K562 (cell line): ENCODE measurements at regions not wholly inside any gene's neighbourhood (a gene's known extent, or its start where the extent isn't known, plus 50 kb on each side); places are given as distances from the start of the nearest gene placed in this dataset.

Experiments
- ATAC-seq: fragments of 200-7000 bp; cut with Tn5 transposase; 3 replicates; pipeline ENCODE4 v1.9.1; 2020; ENCODE audit warnings: moderate library complexity
- BruUV-seq: library from RNA; stranded (reverse); fragments of 400-500 nt; replicated peaks from 2 replicates; lab custom pipeline; 2021; lab: Mats Ljungman, UMichigan
- CTCF ChIA-PET: fragments of 300-600 bp; formaldehyde crosslinking; extraction: SDS; loops from one replicate; lab custom pipeline; 2021; ENCODE audit warnings: low intra/inter-chr PET ratio; lab: Yijun Ruan, JAX
- POLR2A ChIA-PET: fragments of 300-600, 350-650 bp; sonication (Branson Sonifier 250); formaldehyde crosslinking; extraction: SDS; loops from one replicate; lab custom pipeline; 2021; ENCODE audit warnings: antibody characterized with exemption, inconsistent platforms; lab: Yijun Ruan, JAX
- DNase-seq, 4 experiments: peaks; one replicate each; pipeline versions ENCODE4 v3.0.0 to v3.0.0-alpha.2; 2011 to 2018; ENCODE audit warnings: low spot score in 3 of 4, mixed read lengths in 3 of 4; ENCODE audit errors: extremely low read depth in 1 of 4
- FAIRE-seq: peaks from 2 replicates; lab custom pipeline; 2011; peaks lifted over from hg19 to GRCh38; lab: Jason Lieb, UNC
- H2AFZ ChIP-seq: 2 replicates; pipeline ENCODE4 v1.6.0; 2011; ENCODE audit warnings: low read depth, low read length, control low read depth, inconsistent platforms
- H3K27ac ChIP-seq: fragments of 200-600 bp; 3 replicates; pipeline ENCODE4 v1.8.0; 2011; ENCODE audit warnings: low read depth, mild to moderate bottlenecking, control low read depth, inconsistent platforms, low read length, moderate library complexity, mixed read lengths; ENCODE audit errors: extremely low read depth
- H3K27me3 ChIP-seq, 2 experiments: fragments of 300-600 bp in 1 of 2; 2 replicates in 1 of 2; 3 replicates in 1 of 2; pipeline versions ENCODE4 v1.6.0 to v1.8.0; 2011; ENCODE audit warnings: inconsistent platforms in 2 of 2, low read length in 2 of 2, mild to moderate bottlenecking in 1 of 2, mixed read lengths in 1 of 2, moderate library complexity in 1 of 2; ENCODE audit not compliant: control insufficient read depth in 2 of 2, insufficient read depth in 2 of 2
- H3K36me3 ChIP-seq: fragments of 300-600 bp; 3 replicates; pipeline ENCODE4 v1.8.0; 2011; ENCODE audit warnings: mild to moderate bottlenecking, low read length, inconsistent platforms; ENCODE audit not compliant: control insufficient read depth, insufficient read depth
- H3K4me1 ChIP-seq, 2 experiments: fragments of 200-600 bp in 1 of 2; replicated peaks in 1 of 2; 2 replicates in 1 of 2; 3 replicates in 1 of 2; pipeline versions ENCODE4 v1.5.1 to v1.8.0; 2011; ENCODE audit warnings: inconsistent platforms in 2 of 2, low read length in 2 of 2, mild to moderate bottlenecking in 1 of 2, mixed read lengths in 1 of 2, moderate library complexity in 1 of 2; ENCODE audit not compliant: control insufficient read depth in 2 of 2, insufficient read depth in 2 of 2
- H3K4me2 ChIP-seq: 2 replicates; pipeline ENCODE4 v1.6.1; 2011; ENCODE audit warnings: low read length, control low read depth, inconsistent platforms, mixed read lengths; ENCODE audit not compliant: insufficient read depth
- H3K4me3 ChIP-seq: fragments of 200-600 bp; sonication (generic), shearing (Covaris generic); 2 replicates; pipeline ENCODE4 v1.5.1; 2016; ENCODE audit warnings: control low read depth, inconsistent platforms
- H3K79me2 ChIP-seq: fragments of 200-600 bp; 3 replicates; pipeline ENCODE4 v1.8.0; 2011; ENCODE audit warnings: low read length, inconsistent platforms; ENCODE audit not compliant: control insufficient read depth, insufficient read depth
- H3K9ac ChIP-seq, 2 experiments: 2 replicates each; pipeline versions ENCODE4 v1.6.0 to v1.6.1; 2011; ENCODE audit warnings: low read depth in 2 of 2, low read length in 2 of 2, control low read depth in 1 of 2, inconsistent platforms in 1 of 2, mild to moderate bottlenecking in 1 of 2, mixed read lengths in 1 of 2; ENCODE audit not compliant: insufficient read depth in 1 of 2
- H3K9me1 ChIP-seq: one replicate; pipeline ENCODE4 v1.6.0; 2011; ENCODE audit warnings: inconsistent platforms, mild to moderate bottlenecking, low read length, moderate library complexity; ENCODE audit not compliant: control insufficient read depth, insufficient read depth
- H3K9me3 ChIP-seq: replicated peaks from 2 replicates; pipeline ENCODE4 v1.5.1; 2011; ENCODE audit warnings: low read depth, low read length, inconsistent platforms; ENCODE audit not compliant: control insufficient read depth, insufficient read depth
- H4K20me1 ChIP-seq: replicated peaks from 2 replicates; pipeline ENCODE4 v1.6.1; 2011; ENCODE audit warnings: low read length, inconsistent platforms, mixed read lengths; ENCODE audit not compliant: control insufficient read depth, insufficient read depth
- ATF3 ChIP-seq, 2 experiments: fragments of 450-650 bp in 1 of 2; sonication (generic) in 1 of 2; formaldehyde crosslinking in 1 of 2; IDR thresholded peaks in 1 of 2; conservative IDR thresholded peaks in 1 of 2; 2 replicates each; pipeline versions ENCODE4 v1.6.1 to v1.8.1; 2016 to 2023; ENCODE audit warnings: mild to moderate bottlenecking in 2 of 2, moderate library complexity in 2 of 2, inconsistent platforms in 1 of 2, missing genetic modification reagents in 1 of 2
- BHLHE40 ChIP-seq: IDR thresholded peaks from 2 replicates; pipeline ENCODE4 v1.6.1; 2011; ENCODE audit warnings: low read length, improper control_type of control experiment
- CTCFL ChIP-seq: IDR thresholded peaks from 2 replicates; pipeline ENCODE4 v1.6.1; 2011; ENCODE audit warnings: borderline replicate concordance, low read depth, mild to moderate bottlenecking, moderate library complexity, low read length; ENCODE audit not compliant: insufficient read depth, poor library complexity, severe bottlenecking
- ELF1 ChIP-seq: fragments of 200-800 bp; sonication (Bioruptor generic); IDR thresholded peaks from 2 replicates; pipeline ENCODE4 v1.6.1; 2016; ENCODE audit warnings: missing genetic modification characterization, missing compliant biosample characterization
- FUS ChIP-seq: fragments of 200-400 bp; formaldehyde crosslinking; optimal IDR thresholded peaks from 2 replicates; pipeline ENCODE3; 2017; ENCODE audit warnings: low read depth, low read length
- GTF3C2 ChIP-seq: IDR thresholded peaks from 3 replicates; pipeline ENCODE4 v1.6.1; 2011; ENCODE audit warnings: borderline replicate concordance, mild to moderate bottlenecking, moderate library complexity; ENCODE audit not compliant: insufficient read length; ENCODE audit errors: extremely low read depth
- KDM1A ChIP-seq, 2 experiments: fragments of 450-650 bp; IDR thresholded peaks; 2 replicates each; pipeline ENCODE4 v1.6.1; 2016; ENCODE audit warnings: mild to moderate bottlenecking in 2 of 2
- MCM3 ChIP-seq: fragments of 450-650 bp; IDR thresholded peaks from 2 replicates; pipeline ENCODE4 v1.6.1; 2016
- NFRKB ChIP-seq: fragments of 450-650 bp; IDR thresholded peaks from 2 replicates; pipeline ENCODE4 v1.6.1; 2016; ENCODE audit warnings: low read depth
- NRF1 ChIP-seq, 2 experiments: fragments of 450-650 bp; IDR thresholded peaks in 1 of 2; conservative IDR thresholded peaks in 1 of 2; 2 replicates each; pipeline ENCODE4 v1.6.1; 2014; ENCODE audit warnings: mild to moderate bottlenecking in 2 of 2
- POLR2A ChIP-seq: fragments of 450-650 bp; conservative IDR thresholded peaks from 2 replicates; pipeline ENCODE4 v1.6.1; 2016
- RBM25 ChIP-seq: fragments of 200-400 bp; formaldehyde crosslinking; IDR thresholded peaks from 2 replicates; pipeline ENCODE4 v1.6.1; 2018; ENCODE audit warnings: low read length, low read depth, moderate library complexity; ENCODE audit not compliant: severe bottlenecking
- TRIM24 ChIP-seq, 2 experiments: fragments of 450-650 bp; IDR thresholded peaks; 2 replicates each; pipeline ENCODE4 v1.6.1; 2016
- TRIM25 ChIP-seq: fragments of 450-650 bp; IDR thresholded peaks from 2 replicates; pipeline ENCODE4 v1.7.0; 2016; ENCODE audit warnings: borderline replicate concordance
- ZNF584 ChIP-seq: fragments of 200-800 bp; sonication (Bioruptor generic); IDR thresholded peaks from 2 replicates; pipeline ENCODE4 v1.6.1; 2016; ENCODE audit warnings: low read depth, mild to moderate bottlenecking, missing genetic modification characterization, missing compliant biosample characterization
- WGBS: fragments of 100-300 bp; shearing (Covaris generic); methylation state at CpG from one replicate; pipeline ENCODE4 v1.1.6; 2016; ENCODE audit warnings: low coverage, mixed read lengths; ENCODE audit not compliant: insufficient coverage; ENCODE audit errors: missing lambda C conversion rate; 5-methylcytosine and 5-hydroxymethylcytosine counted together
- in situ Hi-C: fragments of 300-500 bp; cut with MboI; formaldehyde crosslinking; loops from 4 replicates; pipeline ENCODE4 v1.15.0; 2018; ENCODE audit warnings: inconsistent platforms, mixed read lengths
- intact Hi-C: fragments of 100-400 bp; cut with micrococcal nuclease; formaldehyde crosslinking; loops from 2 replicates; pipeline ENCODE4 v1.14.2; 2022

- no peak overlapping the region for H3K9ac ChIP-seq
- no peak overlapping the region for H3K27ac ChIP-seq
- in situ Hi-C loops (no loop called here), intact Hi-C loops (no loop called here)
- no peaks in the 10 kb centered on the region for H3K9me1 ChIP-seq
- H3K4me3 ChIP-seq: no peak overlapping the region
- H3K9me3 ChIP-seq: no peaks in the 10 kb centered on the region
- H4K20me1 ChIP-seq: no peaks in the 10 kb centered on the region
- CTCF ChIA-PET: no interaction called here
- ATAC-seq (peak; percentile 57; the same call in 1 of the 3 replicates), DNase-seq (no peak), FAIRE-seq (no peak)
- no peaks in the 10 kb centered on the region for H3K36me3 ChIP-seq
- 6% methylated on average over 13 of the region's 13 CpGs for WGBS
- POLR2A ChIA-PET: no interaction called here
- H3K4me2 ChIP-seq: no peak overlapping the region; the same call in 1 of the 2 replicates
- H3K27me3 ChIP-seq: peaks cover 0 to 4% of the 10 kb centered on the region in 2 experiments; a peak in 1 of 5 replicates
- H3K79me2 ChIP-seq: no peaks in the 10 kb centered on the region
- H2AFZ ChIP-seq: no peak overlapping the region
- no TSS peak for BruUV-seq
- no peaks in the 10 kb centered on the region for H3K4me1 ChIP-seq
- TF ChIP-seq ZNF584 (CRISPR knock-in tag) (no peak), TRIM25 (no peak), CTCFL (no peak), NFRKB (no peak), ATF3 (IDR thresholded peaks at IDR 0.05) (peak; percentile 30; the same call in 1 of the 2 replicates), ATF3 (CRISPR knock-in tag; conservative IDR thresholded peaks at IDR 0.05) (no peak), GTF3C2 (no peak), BHLHE40 (no peak), FUS (no peak), NRF1 (conservative IDR thresholded peaks at IDR 0.05 in 1 of 2, IDR thresholded peaks at IDR 0.05 in 1 of 2) (no peak), MCM3 (no peak), ELF1 (tag) (no peak), KDM1A (IDR thresholded peaks at IDR 0.05) (no peak), POLR2A (no peak), RBM25 (no peak), TRIM24 (IDR thresholded peaks at IDR 0.05) (no peak)
These were observed 62.3 kb upstream of the PTCSC3 start for GRCh38 chr14:36238666-36239363.
